Dendritic cell treated with granulocyte-macrophage colony-stimulating factor and Interleukin-4, amounts not matched to agents 40 ng/mL and 50 ng/mL, for 4 days (primary cell): ENCODE measurements at regions not wholly inside any gene's neighbourhood (a gene's known extent, or its start where the extent isn't known, plus 50 kb on each side); places are given as distances from the start of the nearest gene placed in this dataset.
"Not testable (repeated sequence)": the region's sequence is repeated elsewhere in the genome, so short reads cannot be mapped to it uniquely, and the experiment has no call there.

Experiments
- H3K27ac Mint-ChIP-seq: one replicate; pipeline ENCODE4 v1.8.0; 2022; ENCODE audit warnings: mild to moderate bottlenecking, mixed read lengths
- H3K27me3 Mint-ChIP-seq: one replicate; pipeline ENCODE4 v1.8.0; 2022; ENCODE audit warnings: mild to moderate bottlenecking, mixed read lengths
- H3K36me3 Mint-ChIP-seq: one replicate; pipeline ENCODE4 v1.8.0; 2022; ENCODE audit warnings: low read depth, mixed read lengths
- H3K4me1 Mint-ChIP-seq: one replicate; pipeline ENCODE4 v1.8.0; 2022; ENCODE audit warnings: low read depth, mixed read lengths
- H3K4me3 Mint-ChIP-seq: one replicate; pipeline ENCODE4 v1.8.0; 2022; ENCODE audit warnings: mild to moderate bottlenecking, moderate library complexity, mixed read lengths
- H3K9me3 Mint-ChIP-seq: one replicate; pipeline ENCODE4 v1.8.0; 2022; ENCODE audit warnings: mixed read lengths
- intact Hi-C: fragments of 100-400 bp; cut with micrococcal nuclease; formaldehyde crosslinking; loops from one replicate; pipeline ENCODE4 v1.15.0; 2022

DNA sequence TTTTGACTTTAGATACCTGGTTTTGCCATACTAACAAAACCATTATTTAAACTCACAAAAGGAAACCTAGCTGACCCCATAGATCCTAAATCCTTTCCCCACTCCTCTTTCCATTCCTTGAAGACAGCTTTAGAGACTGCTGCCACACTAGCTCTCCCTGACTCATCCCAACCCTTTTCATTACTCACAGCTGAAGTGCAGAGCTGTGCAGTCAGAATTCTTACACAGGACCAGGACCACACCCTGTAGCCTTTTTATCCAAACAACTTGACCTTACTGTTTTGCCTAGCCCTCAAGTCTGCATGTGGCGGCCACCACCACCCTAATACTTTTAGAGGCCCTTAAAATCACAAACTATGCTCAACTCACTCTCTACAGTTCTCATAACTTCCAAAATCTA, 325.1 kb upstream of the KCNMB2 start:
- H3K27me3 Mint-ChIP-seq, H3K27ac Mint-ChIP-seq, H3K9me3 Mint-ChIP-seq, H3K36me3 Mint-ChIP-seq, intact Hi-C loops, H3K4me1 Mint-ChIP-seq, H3K4me3 Mint-ChIP-seq: not testable (repeated sequence)

DNA sequence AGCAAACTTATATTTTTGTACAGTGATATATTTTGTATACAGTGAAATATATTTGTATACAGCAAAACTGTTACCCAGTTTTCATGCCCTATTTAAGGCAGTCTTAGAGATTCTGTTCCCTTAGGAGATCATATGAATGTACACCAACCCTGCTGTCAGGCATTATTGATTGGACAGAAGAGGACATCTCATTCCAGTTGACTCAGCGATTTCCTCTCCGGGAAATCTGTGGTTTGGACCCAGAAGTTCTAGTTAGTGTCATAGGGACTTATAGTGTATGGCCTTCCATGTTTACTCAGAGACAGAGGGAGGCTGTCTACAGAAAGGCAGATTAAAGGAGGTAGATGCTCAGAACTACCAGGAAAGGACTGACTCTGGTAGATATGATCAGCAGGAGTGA, 318.8 kb upstream of the KCNMB2 start:
- H3K36me3 Mint-ChIP-seq: no peaks in the 10 kb centered on the region
- no peak overlapping the region for H3K27ac Mint-ChIP-seq
- no peak overlapping the region for H3K4me3 Mint-ChIP-seq
- no peaks in the 10 kb centered on the region for H3K4me1 Mint-ChIP-seq
- no peaks in the 10 kb centered on the region for H3K27me3 Mint-ChIP-seq
- intact Hi-C loops: no loop called here
- peaks cover 15% of the 10 kb centered on the region for H3K9me3 Mint-ChIP-seq

GRCh38 chr3:178218231-178218630, 318.0 kb upstream of the KCNMB2 start:
- intact Hi-C loops: no loop called here
- H3K4me3 Mint-ChIP-seq: no peak overlapping the region
- H3K27me3 Mint-ChIP-seq: no peaks in the 10 kb centered on the region
- peaks cover 15% of the 10 kb centered on the region for H3K9me3 Mint-ChIP-seq
- H3K4me1 Mint-ChIP-seq: no peaks in the 10 kb centered on the region
- no peak overlapping the region for H3K27ac Mint-ChIP-seq
- no peaks in the 10 kb centered on the region for H3K36me3 Mint-ChIP-seq

GRCh38 chr3:178219661-178220060, 316.6 kb upstream of the KCNMB2 start:
- H3K27ac Mint-ChIP-seq, H3K4me1 Mint-ChIP-seq, H3K4me3 Mint-ChIP-seq, intact Hi-C loops, H3K27me3 Mint-ChIP-seq, H3K36me3 Mint-ChIP-seq: not testable (repeated sequence)
- H3K9me3 Mint-ChIP-seq: peaks cover 15% of the 10 kb centered on the region

- no peaks in the 10 kb centered on the region for H3K36me3 Mint-ChIP-seq
- peaks cover 17% of the 10 kb centered on the region for H3K9me3 Mint-ChIP-seq
- H3K27me3 Mint-ChIP-seq: no peaks in the 10 kb centered on the region
- intact Hi-C loops: no loop called here
- H3K4me3 Mint-ChIP-seq: no peak overlapping the region
- H3K4me1 Mint-ChIP-seq: no peaks in the 10 kb centered on the region
- H3K27ac Mint-ChIP-seq: no peak overlapping the region
These were observed 312.4 kb upstream of the KCNMB2 start for GRCh38 chr3:178223876-178224275.

DNA sequence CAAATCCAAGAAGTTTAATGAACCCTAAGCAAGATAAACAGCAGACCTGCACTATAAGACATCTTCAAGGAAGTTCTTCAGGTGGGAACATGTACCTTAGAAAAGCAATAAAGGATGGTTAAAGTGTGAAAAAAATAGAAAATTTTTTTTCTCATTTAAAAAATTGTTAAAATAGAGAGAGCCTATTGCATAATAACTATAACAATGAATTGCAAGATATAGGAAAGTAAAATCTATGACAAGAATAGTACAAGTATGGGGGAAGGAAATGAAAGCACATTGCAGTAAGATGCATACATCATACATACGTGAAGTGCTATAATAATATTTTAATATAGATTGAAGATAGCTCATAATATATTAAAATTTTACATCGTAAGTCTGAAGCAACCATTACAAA, 310.1 kb upstream of the KCNMB2 start:
- H3K9me3 Mint-ChIP-seq: peaks cover 20% of the 10 kb centered on the region
- H3K27me3 Mint-ChIP-seq: no peaks in the 10 kb centered on the region
- no peak overlapping the region for H3K27ac Mint-ChIP-seq
- intact Hi-C loops: no loop called here
- no peak overlapping the region for H3K4me3 Mint-ChIP-seq
- H3K4me1 Mint-ChIP-seq: no peaks in the 10 kb centered on the region
- no peaks in the 10 kb centered on the region for H3K36me3 Mint-ChIP-seq

GRCh38 chr3:178231645-178232044, 304.6 kb upstream of the KCNMB2 start:
- H3K9me3 Mint-ChIP-seq: peaks cover 18% of the 10 kb centered on the region
- no peaks in the 10 kb centered on the region for H3K36me3 Mint-ChIP-seq
- no peak overlapping the region for H3K4me3 Mint-ChIP-seq
- intact Hi-C loops: no loop called here
- no peaks in the 10 kb centered on the region for H3K27me3 Mint-ChIP-seq
- no peak overlapping the region for H3K27ac Mint-ChIP-seq
- H3K4me1 Mint-ChIP-seq: no peaks in the 10 kb centered on the region

DNA sequence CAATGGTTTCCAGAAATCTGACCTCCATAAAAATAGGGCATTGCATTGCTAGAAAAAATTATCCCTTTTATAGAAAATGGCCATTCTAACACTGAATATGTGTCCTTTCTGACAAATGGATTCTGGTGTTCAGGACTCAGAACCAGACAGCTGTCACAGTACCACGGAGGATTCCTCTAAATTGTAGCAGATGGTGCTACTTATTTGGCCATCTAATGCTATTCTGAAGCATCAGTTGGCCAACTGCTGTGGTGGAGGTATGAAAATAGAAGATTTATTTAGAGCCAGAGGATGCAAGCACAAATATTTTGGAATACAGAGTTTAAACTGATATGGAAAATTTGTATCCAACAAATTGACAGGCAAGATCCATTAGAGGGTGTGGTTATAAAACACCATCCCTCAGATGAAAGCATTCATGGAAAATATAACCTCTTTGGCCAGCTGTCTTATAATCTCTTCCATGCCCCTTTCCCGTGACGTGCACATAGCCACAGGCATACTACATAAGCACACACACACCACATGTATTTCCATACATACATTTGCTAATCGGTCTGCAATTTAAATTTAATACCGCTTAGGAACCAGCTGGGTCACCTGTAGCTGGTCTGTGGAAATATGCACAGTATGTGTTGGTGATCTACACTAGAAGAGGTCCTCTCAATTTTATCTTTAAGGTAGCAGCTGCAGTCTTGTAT, 302.7 kb upstream of the KCNMB2 start:
- no peaks in the 10 kb centered on the region for H3K27me3 Mint-ChIP-seq
- H3K36me3 Mint-ChIP-seq: no peaks in the 10 kb centered on the region
- no peak overlapping the region for H3K27ac Mint-ChIP-seq
- H3K9me3 Mint-ChIP-seq: peaks cover 18% of the 10 kb centered on the region
- H3K4me3 Mint-ChIP-seq: no peak overlapping the region
- no peaks in the 10 kb centered on the region for H3K4me1 Mint-ChIP-seq
- intact Hi-C loops: no loop called here

GRCh38 chr3:178236555-178237277, 299.5 kb upstream of the KCNMB2 start:
- intact Hi-C loops: no loop called here
- Mint-ChIP-seq H3K4me1 (no peaks in the 10 kb centered on the region), H3K9me3 (peaks cover 6% of the 10 kb centered on the region)

DNA sequence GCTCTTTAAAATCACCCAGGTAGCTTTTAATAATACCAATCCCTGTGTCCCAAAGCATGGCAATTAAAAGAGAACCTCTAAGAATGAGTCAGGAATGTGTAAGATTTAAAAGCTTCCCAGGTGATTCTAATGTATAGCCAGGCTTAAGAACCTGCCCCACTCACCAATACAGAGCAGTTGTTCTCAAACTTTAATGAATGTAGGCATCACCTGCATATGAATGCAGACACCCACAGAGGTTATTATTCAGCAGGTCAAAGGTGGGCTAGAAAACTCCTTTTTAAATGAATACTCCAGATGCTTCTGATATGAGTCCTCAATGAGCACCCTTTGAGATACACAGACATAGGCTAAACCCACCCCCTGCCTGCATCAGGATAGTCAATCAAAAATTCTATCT, 298.1 kb upstream of the KCNMB2 start:
- Mint-ChIP-seq H3K9me3 (peaks cover 6% of the 10 kb centered on the region), H3K4me3 (no peak overlapping the region), H3K27me3 (no peaks in the 10 kb centered on the region), H3K4me1 (no peaks in the 10 kb centered on the region), H3K27ac (no peak overlapping the region), H3K36me3 (no peaks in the 10 kb centered on the region)
- intact Hi-C loops: no loop called here

More at GRCh38 chr3:178236555-178237277, 299.5 kb upstream of the KCNMB2 start:
- Mint-ChIP-seq H3K27ac (no peak overlapping the region), H3K27me3 (no peaks in the 10 kb centered on the region), H3K4me3 (no peak overlapping the region), H3K36me3 (no peaks in the 10 kb centered on the region)

DNA sequence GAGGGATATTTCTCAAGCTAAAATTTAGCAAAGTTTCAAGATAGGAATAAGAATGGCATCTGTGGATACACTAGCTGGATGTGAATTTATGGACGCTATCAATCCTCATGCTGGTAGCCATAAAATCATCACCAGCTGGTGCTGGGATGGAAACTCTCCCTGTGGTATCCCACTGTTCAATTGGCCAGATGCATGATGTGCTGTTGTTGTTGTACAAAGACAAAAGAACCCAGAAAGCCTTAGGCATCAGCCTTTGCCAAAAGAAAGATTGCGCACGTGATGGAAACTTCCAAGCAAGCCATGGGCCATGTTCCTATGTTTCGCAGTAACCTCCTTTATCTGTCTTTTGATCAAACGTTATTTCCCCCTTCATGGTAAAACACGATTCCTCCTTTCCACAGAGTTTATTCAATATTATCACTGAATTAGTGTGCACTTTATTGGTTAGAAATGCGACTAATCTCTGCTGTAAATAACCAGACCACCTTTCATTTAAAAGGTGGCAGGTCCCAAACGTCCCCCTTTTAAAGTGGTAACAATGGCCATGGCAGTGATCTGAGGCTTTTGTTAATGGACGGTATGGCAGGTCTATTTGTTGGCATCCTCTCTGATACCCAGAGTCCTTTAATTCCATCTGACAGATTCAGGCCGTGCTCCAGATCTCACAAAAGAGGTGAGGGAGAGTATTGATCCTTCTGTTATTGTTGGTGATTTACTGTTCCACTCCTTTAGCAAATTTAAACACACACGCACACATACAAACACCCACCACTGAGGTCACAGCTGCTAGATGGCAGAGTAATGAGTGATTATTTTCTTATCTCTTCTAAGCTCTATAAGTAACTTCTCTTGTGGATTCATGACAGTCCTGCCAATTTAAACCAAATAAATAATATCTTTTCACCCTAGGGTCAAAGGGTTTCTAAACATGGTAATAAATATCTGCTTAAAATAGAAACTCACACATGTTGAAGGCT, 291.2 kb upstream of the KCNMB2 start:
- no peaks in the 10 kb centered on the region for H3K36me3 Mint-ChIP-seq
- intact Hi-C loops: no loop called here
- H3K27ac Mint-ChIP-seq: no peak overlapping the region
- H3K27me3 Mint-ChIP-seq: no peaks in the 10 kb centered on the region
- H3K9me3 Mint-ChIP-seq: peaks cover 15% of the 10 kb centered on the region
- no peaks in the 10 kb centered on the region for H3K4me1 Mint-ChIP-seq
- no peak overlapping the region for H3K4me3 Mint-ChIP-seq

DNA sequence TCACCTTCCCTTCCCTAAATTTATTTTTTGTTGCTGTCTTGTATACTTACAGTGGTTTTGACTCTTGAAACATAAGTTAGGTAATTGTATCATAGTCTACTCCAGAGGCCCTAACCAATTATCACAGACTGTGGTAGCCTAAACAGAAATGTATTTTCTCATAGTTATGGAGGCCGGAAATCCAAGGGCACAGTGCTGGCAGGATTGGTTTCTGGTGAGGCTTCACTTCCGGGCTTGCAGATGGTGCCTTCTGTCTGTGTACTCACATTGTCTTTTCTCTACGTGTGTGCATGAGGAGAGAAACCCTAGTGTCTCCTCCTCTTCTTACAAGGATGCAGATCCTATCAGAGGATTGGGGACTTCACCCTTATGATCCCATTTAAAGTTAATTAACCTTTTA, 290.2 kb upstream of the KCNMB2 start:
- Mint-ChIP-seq H3K27me3 (no peaks in the 10 kb centered on the region), H3K9me3 (peaks cover 21% of the 10 kb centered on the region), H3K4me3 (no peak overlapping the region), H3K27ac (no peak overlapping the region), H3K36me3 (no peaks in the 10 kb centered on the region), H3K4me1 (no peaks in the 10 kb centered on the region)
- intact Hi-C loops: no loop called here

- Mint-ChIP-seq H3K36me3 (no peaks in the 10 kb centered on the region), H3K27me3 (no peaks in the 10 kb centered on the region), H3K27ac (no peak overlapping the region), H3K4me3 (no peak overlapping the region), H3K4me1 (no peaks in the 10 kb centered on the region), H3K9me3 (peaks cover 5% of the 10 kb centered on the region)
- intact Hi-C loops: no loop called here
These were observed 280.9 kb upstream of the KCNMB2 start for GRCh38 chr3:178255315-178255714.

GRCh38 chr3:178257491-178257890, 278.7 kb upstream of the KCNMB2 start:
- peaks cover 5% of the 10 kb centered on the region for H3K4me1 Mint-ChIP-seq

More at GRCh38 chr3:178257491-178257890, 278.7 kb upstream of the KCNMB2 start:
- Mint-ChIP-seq H3K36me3 (no peaks in the 10 kb centered on the region), H3K4me3 (no peak overlapping the region), H3K9me3 (no peaks in the 10 kb centered on the region), H3K27ac (no peak overlapping the region), H3K27me3 (no peaks in the 10 kb centered on the region)
- intact Hi-C loops: no loop called here
